Spleen (tissue), 11 donors: ENCODE measurements at regions not wholly inside any gene's neighbourhood (a gene's known extent, or its start where the extent isn't known, plus 50 kb on each side); places are given as distances from the start of the nearest gene placed in this dataset.
A peak's percentile ranks its signal among the peaks of the same experiment; 100 is the strongest.

Experiments
- DNase-seq: peaks from one replicate; pipeline ENCODE4 v3.0.0-alpha.2; 2020
- H3K27ac ChIP-seq, 8 donors: fragments of 200-600 bp; sonication (generic) in 7 of 8; 1 replicate in 4 of 8; 2 replicates in 4 of 8; pipeline versions ENCODE4 v1.5.0 to v1.8.0; 2016 to 2021; ENCODE audit warnings: inconsistent platforms in 4 of 8, mild to moderate bottlenecking in 4 of 8, moderate library complexity in 1 of 8
- H3K27me3 ChIP-seq, 7 donors: fragments of 200-600 bp; sonication (generic) in 6 of 7; replicated peaks in 1 of 7; 1 replicate in 4 of 7; 2 replicates in 3 of 7; pipeline versions ENCODE4 v1.5.0 to v1.8.0; 2016 to 2021; ENCODE audit warnings: inconsistent platforms in 3 of 7, mild to moderate bottlenecking in 1 of 7
- H3K36me3 ChIP-seq, 6 donors: fragments of 200-600 bp; sonication (generic) in 5 of 6; 1 replicate in 4 of 6; 2 replicates in 2 of 6; pipeline versions ENCODE4 v1.5.0 to v1.8.0; 2016 to 2021; ENCODE audit warnings: inconsistent platforms in 2 of 6
- H3K4me1 ChIP-seq, 6 donors: fragments of 200-600 bp; sonication (generic) in 5 of 6; 1 replicate in 3 of 6; 2 replicates in 3 of 6; pipeline versions ENCODE4 v1.5.0 to v1.8.0; 2016 to 2021; ENCODE audit warnings: inconsistent platforms in 3 of 6
- H3K4me3 ChIP-seq, 8 donors: fragments of 200-600 bp; sonication (generic) in 7 of 8; 1 replicate in 4 of 8; 2 replicates in 4 of 8; pipeline versions ENCODE4 v1.5.0 to v1.8.0; 2016 to 2021; ENCODE audit warnings: inconsistent platforms in 4 of 8, mild to moderate bottlenecking in 4 of 8, moderate library complexity in 2 of 8
- H3K9me3 ChIP-seq, 8 donors: fragments of 200-600 bp; sonication (generic) in 7 of 8; 1 replicate in 4 of 8; 2 replicates in 4 of 8; pipeline versions ENCODE4 v1.5.0 to v1.8.0; 2016 to 2021; ENCODE audit warnings: inconsistent platforms in 4 of 8
- POLR2A ChIP-seq, 3 donors: fragments of 450-650 bp; IDR thresholded peaks; one replicate each; pipeline ENCODE4 v1.5.1; 2017; ENCODE audit warnings: antibody characterized with exemption in 3 of 3, mild to moderate bottlenecking in 1 of 3
- POLR2AphosphoS5 ChIP-seq, 3 donors: sonication (generic); formaldehyde crosslinking; IDR thresholded peaks; one replicate each; pipeline ENCODE4 v1.5.1; 2017; ENCODE audit warnings: antibody characterized with exemption in 3 of 3
- WGBS, 5 donors: extraction: QIAGEN DNeasy Blood & Tissue Kit in 3 of 5; methylation state at CpG; one replicate each; pipeline versions ENCODE4 v1.1.5 to v1.1.7; 2013 to 2018; 5-methylcytosine and 5-hydroxymethylcytosine counted together
- intact Hi-C: fragments of 100-400 bp; cut with DNase I; formaldehyde crosslinking; loops from one replicate; pipeline ENCODE4 v1.15.0; 2023; ENCODE audit warnings: low total_unique reads
- TF ChIP-seq, protein P1 (sequence below), 11 experiments: fragments of 200-600 bp in 7 of 11; fragments of 450-650 bp in 4 of 11; sonication (generic) in 4 of 11; IDR thresholded peaks in 8 of 11; conservative IDR thresholded peaks in 3 of 11; 1 replicate in 7 of 11; 2 replicates in 4 of 11; pipeline versions ENCODE4 v1.4.0 to v1.8.0; 2016 to 2021; ENCODE audit warnings: antibody characterized with exemption in 11 of 11, inconsistent platforms in 4 of 11, mild to moderate bottlenecking in 1 of 11
- donor health status: healthy with polysubstance abuse.
- donor health status: DM: no; HTN: no; CAD: no; lungs with moderate emphysema.
- donor health status: DM: no; HTN: no; CAD: no.
- donor health status: Bipolar disorder and iron deficiency.
- donor health status: healthy.
- donor health status: DM: no; HTN: no; CAD: no.
- donor health status: DM: yes; HTN: yes; CAD: no.

DNA sequence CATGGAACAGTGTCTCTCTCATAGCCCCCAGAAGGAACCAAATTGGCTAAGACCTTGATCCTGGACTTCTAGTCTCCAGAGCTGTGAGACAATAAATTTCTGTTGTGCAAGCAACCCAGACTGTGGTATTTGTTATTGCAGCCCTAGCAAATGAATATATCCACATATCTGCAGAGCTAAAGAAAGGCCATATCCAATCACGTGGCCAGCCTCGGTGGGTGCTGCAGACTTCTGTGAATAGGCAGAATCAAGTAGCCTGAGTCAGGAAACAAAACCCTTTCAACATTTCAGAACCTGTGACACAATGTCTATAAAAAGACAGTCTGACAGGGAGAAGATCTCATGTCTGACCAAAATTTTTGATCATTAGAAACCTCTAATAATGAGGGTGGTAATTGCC, 71.0 kb upstream of the CPM start:
- no peak for DNase-seq
- Histone ChIP-seq H3K27me3 (no peaks in the 10 kb centered on the region), H3K4me1 (peaks cover 0 to 20% (median 7%) of the 10 kb centered on the region in 6 donors), H3K27ac (no peak overlapping the region), H3K9me3 (peaks cover 0 to 12% (median 9%) of the 10 kb centered on the region in 8 donors), H3K4me3 (no peak overlapping the region), H3K36me3 (no peaks in the 10 kb centered on the region)
- WGBS, 5 donors: 78 to 91% (median 88%) methylated on average over 2 of the region's 2 CpGs
- TF ChIP-seq, protein P1, sequence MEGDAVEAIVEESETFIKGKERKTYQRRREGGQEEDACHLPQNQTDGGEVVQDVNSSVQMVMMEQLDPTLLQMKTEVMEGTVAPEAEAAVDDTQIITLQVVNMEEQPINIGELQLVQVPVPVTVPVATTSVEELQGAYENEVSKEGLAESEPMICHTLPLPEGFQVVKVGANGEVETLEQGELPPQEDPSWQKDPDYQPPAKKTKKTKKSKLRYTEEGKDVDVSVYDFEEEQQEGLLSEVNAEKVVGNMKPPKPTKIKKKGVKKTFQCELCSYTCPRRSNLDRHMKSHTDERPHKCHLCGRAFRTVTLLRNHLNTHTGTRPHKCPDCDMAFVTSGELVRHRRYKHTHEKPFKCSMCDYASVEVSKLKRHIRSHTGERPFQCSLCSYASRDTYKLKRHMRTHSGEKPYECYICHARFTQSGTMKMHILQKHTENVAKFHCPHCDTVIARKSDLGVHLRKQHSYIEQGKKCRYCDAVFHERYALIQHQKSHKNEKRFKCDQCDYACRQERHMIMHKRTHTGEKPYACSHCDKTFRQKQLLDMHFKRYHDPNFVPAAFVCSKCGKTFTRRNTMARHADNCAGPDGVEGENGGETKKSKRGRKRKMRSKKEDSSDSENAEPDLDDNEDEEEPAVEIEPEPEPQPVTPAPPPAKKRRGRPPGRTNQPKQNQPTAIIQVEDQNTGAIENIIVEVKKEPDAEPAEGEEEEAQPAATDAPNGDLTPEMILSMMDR (IDR thresholded peaks at IDR 0.05 in 8 of 11, conservative IDR thresholded peaks at IDR 0.05 in 3 of 11): no peak
- TF ChIP-seq POLR2AphosphoS5 (IDR thresholded peaks at IDR 0.05) (no peak), POLR2A (IDR thresholded peaks at IDR 0.05) (no peak)
- intact Hi-C loops: no loop called here

DNA sequence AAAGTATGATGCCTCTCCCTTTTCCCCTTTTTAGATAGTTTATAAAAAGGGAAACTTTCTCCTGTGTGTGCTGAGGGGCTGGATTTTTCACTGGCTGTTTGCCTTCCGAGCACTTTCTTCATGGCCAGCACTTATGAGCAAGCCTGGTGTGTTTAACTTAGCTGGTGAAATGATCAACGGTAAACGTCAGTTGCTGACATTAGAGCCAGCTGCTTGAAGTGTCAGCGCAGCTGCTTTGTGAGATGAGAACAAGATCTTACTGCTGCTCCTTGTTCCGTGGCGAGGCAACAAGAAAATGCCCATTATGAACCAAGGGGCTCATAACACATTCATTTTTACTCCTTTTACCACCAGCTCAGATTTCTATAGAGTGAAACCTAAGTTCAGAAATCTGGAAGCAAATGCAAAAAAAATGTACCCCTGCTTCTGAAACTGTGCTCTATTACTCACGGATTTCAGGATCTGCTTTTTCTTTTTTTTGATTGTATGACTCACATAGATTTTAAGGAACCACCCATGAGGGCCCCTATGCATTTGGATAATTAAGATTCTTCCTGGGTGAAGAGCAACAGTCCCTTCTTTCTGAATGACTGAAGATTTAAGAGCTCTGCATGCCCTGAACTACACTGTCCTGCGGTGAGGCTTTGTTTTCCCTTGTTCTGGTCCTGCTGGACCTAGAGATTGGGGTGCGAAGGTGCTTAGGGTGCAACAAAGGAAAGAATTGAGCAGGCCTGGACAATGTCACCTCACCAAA, 74.3 kb upstream of the CPM start:
- Histone ChIP-seq H3K9me3 (no peaks in the 10 kb centered on the region), H3K27ac (peak overlapping the region in 3 of 8 donors; percentile 54 to 59 (median 57)), H3K4me3 (no peak overlapping the region)

DNA sequence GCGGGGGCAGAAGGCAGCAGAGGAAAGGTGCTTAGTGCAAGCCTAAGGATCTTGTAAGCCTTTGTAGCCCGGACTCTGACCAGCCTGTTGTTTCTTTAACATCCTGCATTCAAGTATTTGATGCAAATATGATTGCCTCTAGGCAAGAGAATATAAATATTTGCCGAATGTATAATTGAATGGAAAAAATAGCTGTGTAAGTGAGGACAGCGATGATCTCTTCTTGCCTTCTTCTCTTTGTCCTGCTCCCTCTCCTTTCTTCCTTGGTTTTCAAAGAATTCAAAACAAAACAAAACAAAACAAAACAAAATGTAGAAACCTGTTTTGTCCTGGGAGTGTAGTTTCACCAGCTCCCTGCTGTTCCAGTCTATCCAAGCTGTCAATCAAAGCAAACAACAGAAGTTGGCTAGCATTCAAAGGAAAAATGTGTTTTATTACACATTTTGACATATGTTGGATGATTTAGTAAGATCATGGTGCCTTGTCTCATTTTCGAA, 74.9 kb upstream of the CPM start:
- peaks cover 0 to 20% (median 7%) of the 10 kb centered on the region in 6 donors for H3K4me1 ChIP-seq
- peak overlapping the region in 2 of 8 donors; percentile 54 to 57 for H3K27ac ChIP-seq
- 75 to 90% (median 78%) methylated on average over 5 of the region's 5 CpGs for WGBS, 5 donors
- intact Hi-C loops: no loop called here
- no peaks in the 10 kb centered on the region for H3K36me3 ChIP-seq
- TF ChIP-seq, protein P1 (IDR thresholded peaks at IDR 0.05 in 8 of 11, conservative IDR thresholded peaks at IDR 0.05 in 3 of 11): no peak
- no peak for TF ChIP-seq POLR2AphosphoS5 (IDR thresholded peaks at IDR 0.05)
- no peak for TF ChIP-seq POLR2A (IDR thresholded peaks at IDR 0.05)
- no peak for DNase-seq
- H3K9me3 ChIP-seq: no peaks in the 10 kb centered on the region
- no peaks in the 10 kb centered on the region for H3K27me3 ChIP-seq
- H3K4me3 ChIP-seq: no peak overlapping the region

More for the DNA sequence above, 74.3 kb upstream of the CPM start:
- TF ChIP-seq, protein P1 (IDR thresholded peaks at IDR 0.05 in 8 of 11, conservative IDR thresholded peaks at IDR 0.05 in 3 of 11): no peak
- TF ChIP-seq POLR2A (IDR thresholded peaks at IDR 0.05) (no peak), POLR2AphosphoS5 (IDR thresholded peaks at IDR 0.05) (no peak)
- intact Hi-C loops: no loop called here
- no peak for DNase-seq
- H3K27me3 ChIP-seq: no peaks in the 10 kb centered on the region
- no peaks in the 10 kb centered on the region for H3K36me3 ChIP-seq
- H3K4me1 ChIP-seq: peaks cover 0 to 20% (median 7%) of the 10 kb centered on the region in 6 donors
- 42 to 48% (median 45%) methylated on average over 9 of the region's 9 CpGs for WGBS, 5 donors

DNA sequence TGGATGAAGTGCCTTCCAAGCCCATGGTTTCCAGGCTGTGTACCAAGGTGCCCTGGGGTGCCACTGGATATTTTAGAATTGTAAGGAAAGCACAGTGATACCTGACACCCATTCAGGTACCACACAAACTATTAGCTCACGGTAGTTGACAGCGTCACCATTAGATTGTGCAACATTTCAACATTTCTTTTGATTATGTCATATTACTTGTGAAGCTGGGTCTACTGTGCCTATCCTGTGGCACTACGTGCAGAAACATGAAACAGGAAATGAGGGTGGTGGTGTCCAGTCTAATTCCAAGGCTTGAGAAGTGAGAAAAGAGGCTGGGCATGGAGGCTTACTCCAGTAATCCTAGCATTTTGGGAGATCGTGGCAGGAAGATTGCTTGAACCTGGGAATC, 75.5 kb upstream of the CPM start:
- TF ChIP-seq POLR2AphosphoS5 (IDR thresholded peaks at IDR 0.05) (no peak), POLR2A (IDR thresholded peaks at IDR 0.05) (no peak)
- TF ChIP-seq, protein P1 (IDR thresholded peaks at IDR 0.05 in 8 of 11, conservative IDR thresholded peaks at IDR 0.05 in 3 of 11): no peak
- intact Hi-C loops: no loop called here
- Histone ChIP-seq H3K27me3 (no peaks in the 10 kb centered on the region), H3K27ac (peak overlapping the region in 1 of 8 donors; percentile 54), H3K4me3 (no peak overlapping the region), H3K4me1 (peaks cover 0 to 20% (median 7%) of the 10 kb centered on the region in 6 donors), H3K9me3 (no peaks in the 10 kb centered on the region), H3K36me3 (no peaks in the 10 kb centered on the region)
- 50 to 73% (median 65%) methylated on average over 4 of the region's 4 CpGs for WGBS, 5 donors
- DNase-seq: no peak
